ENCODE measurements at regions not wholly inside any gene's neighbourhood (a gene's known extent, or its start where the extent isn't known, plus 50 kb on each side); places are given as distances from the start of the nearest gene placed in this dataset.

GRCh38 chr17:79453481-79453880, 157.4 kb downstream of the RBFOX3 start:
- no peak for DNase-seq (ENCODE audit: low spot score)
- FAIRE-seq: no peak

- no peak for FAIRE-seq
- no peak for DNase-seq (ENCODE audit: low spot score)
These were observed 158.1 kb downstream of the RBFOX3 start for GRCh38 chr17:79452706-79453105.

GRCh38 chr17:79451167-79451566, 159.7 kb downstream of the RBFOX3 start:
- DNase-seq (ENCODE audit: low spot score): no peak
- FAIRE-seq: no peak

- FAIRE-seq (no peak), DNase-seq (ENCODE audit: low spot score) (no peak)
These were observed 164.3 kb downstream of the RBFOX3 start for GRCh38 chr17:79446399-79447009.

GRCh38 chr17:79444198-79444597, 166.7 kb downstream of the RBFOX3 start:
- DNase-seq (ENCODE audit: low spot score): no peak

GRCh38 chr17:79443026-79443425, 167.8 kb downstream of the RBFOX3 start:
- no peak for FAIRE-seq
- DNase-seq (ENCODE audit: low spot score): no peak

More at GRCh38 chr17:79444198-79444597, 166.7 kb downstream of the RBFOX3 start:
- FAIRE-seq: no peak

- no peak for DNase-seq (ENCODE audit: low spot score)
- FAIRE-seq: no peak
These were observed 169.3 kb downstream of the RBFOX3 start for GRCh38 chr17:79441356-79442160.

GRCh38 chr17:79440251-79440650, 170.6 kb downstream of the RBFOX3 start:
- no peak for FAIRE-seq
- DNase-seq (ENCODE audit: low spot score): no peak

GRCh38 chr17:79439493-79439892, 171.4 kb downstream of the RBFOX3 start:
- DNase-seq (ENCODE audit: low spot score) (no peak), FAIRE-seq (no peak)

GRCh38 chr17:79438546-79439334, 172.1 kb downstream of the RBFOX3 start:
- no peak for DNase-seq (ENCODE audit: low spot score)
- FAIRE-seq: no peak

GRCh38 chr17:79438058-79438457, 172.8 kb downstream of the RBFOX3 start:
- DNase-seq (ENCODE audit: low spot score) (no peak), FAIRE-seq (no peak)

- DNase-seq (ENCODE audit: low spot score): no peak
- no peak for FAIRE-seq
These were observed 173.8 kb downstream of the RBFOX3 start for GRCh38 chr17:79437081-79437480.

- no peak for FAIRE-seq
These were observed 174.9 kb downstream of the RBFOX3 start for GRCh38 chr17:79435962-79436361.

GRCh38 chr17:79435296-79435695, 175.6 kb downstream of the RBFOX3 start:
- FAIRE-seq (no peak), DNase-seq (ENCODE audit: low spot score) (no peak)

More at GRCh38 chr17:79435962-79436361, 174.9 kb downstream of the RBFOX3 start:
- no peak for DNase-seq (ENCODE audit: low spot score)

GRCh38 chr17:79434215-79434614, 176.6 kb downstream of the RBFOX3 start:
- FAIRE-seq: no peak
- DNase-seq (ENCODE audit: low spot score): no peak

GRCh38 chr17:79433379-79433778, 177.5 kb downstream of the RBFOX3 start:
- no peak for FAIRE-seq
- DNase-seq (ENCODE audit: low spot score): no peak

- FAIRE-seq (no peak), DNase-seq (ENCODE audit: low spot score) (no peak)
These were observed 179.7 kb downstream of the RBFOX3 start for GRCh38 chr17:79431175-79431574.

- DNase-seq (ENCODE audit: low spot score) (no peak), FAIRE-seq (no peak)
These were observed 180.9 kb downstream of the RBFOX3 start for GRCh38 chr17:79429864-79430494.

GRCh38 chr17:79428988-79429387, 181.9 kb downstream of the RBFOX3 start:
- no peak for DNase-seq (ENCODE audit: low spot score)
- FAIRE-seq: no peak

- FAIRE-seq (no peak), DNase-seq (ENCODE audit: low spot score) (no peak)
These were observed 183.0 kb downstream of the RBFOX3 start for GRCh38 chr17:79427621-79428539.

- no peak for DNase-seq (ENCODE audit: low spot score)
- no peak for FAIRE-seq
These were observed 185.2 kb downstream of the RBFOX3 start for GRCh38 chr17:79425686-79426085.
